ENCODE measurements at regions not wholly inside any gene's neighbourhood (a gene's known extent, or its start where the extent isn't known, plus 50 kb on each side); places are given as distances from the start of the nearest gene placed in this dataset.

- Mint-ChIP-seq H3K27ac (no peak overlapping the region), H3K9me3 (peaks cover 0 to 2% of the 10 kb centered on the region in 2 donors), H3K4me1 (ENCODE audit: low read depth in 2 of 2) (no peaks in the 10 kb centered on the region), H3K27me3 (peaks cover 0 to 13% of the 10 kb centered on the region in 2 donors), H3K4me3 (no peak overlapping the region), H3K36me3 (ENCODE audit: insufficient read depth) (no peaks in the 10 kb centered on the region)
- ATAC-seq (replicated peaks) (no peak), DNase-seq (no peak)
Observed at GRCh38 chr1:197825541-197825940, 50.3 kb upstream of the DENND1B start.
